ENCODE measurements at regions not wholly inside any gene's neighbourhood (a gene's known extent, or its start where the extent isn't known, plus 50 kb on each side); places are given as distances from the start of the nearest gene placed in this dataset.

DNA sequence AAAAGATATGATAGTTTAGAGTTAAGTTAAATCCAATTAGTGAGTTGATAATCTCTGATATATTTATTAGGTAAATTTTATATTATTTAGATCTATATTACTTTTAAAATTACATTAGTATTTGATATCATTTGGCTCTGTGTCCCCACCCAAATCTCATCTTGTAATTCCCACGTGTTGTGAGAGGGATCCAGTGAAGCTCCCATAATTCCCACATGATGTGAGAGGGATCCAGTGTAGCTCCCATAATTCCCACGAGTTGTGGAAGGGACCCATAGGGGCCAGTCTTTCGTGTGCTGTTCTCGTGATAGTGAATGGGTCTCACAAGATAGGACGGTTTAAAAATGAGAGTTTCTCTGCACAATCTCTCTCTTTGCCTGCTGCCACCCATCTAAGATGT is 1183.6 kb downstream of the NSUN3 start:
- H3K9me3 ChIP-seq (replicated peaks in 1 of 3), result no peaks in the 10 kb centered on the region
- WGBS, 4 donors, result 74 to 81% (median 77%) methylated on average over 5 of the region's 5 CpGs
- H3K4me3 ChIP-seq, result no peak overlapping the region
- intact Hi-C loops (cut with DNase I), result no loop called here
- H3K36me3 ChIP-seq (replicated peaks in 1 of 2), result no peaks in the 10 kb centered on the region
- no peak for DNase-seq
- H3K27ac ChIP-seq, result no peak overlapping the region
- TF ChIP-seq, protein P1, sequence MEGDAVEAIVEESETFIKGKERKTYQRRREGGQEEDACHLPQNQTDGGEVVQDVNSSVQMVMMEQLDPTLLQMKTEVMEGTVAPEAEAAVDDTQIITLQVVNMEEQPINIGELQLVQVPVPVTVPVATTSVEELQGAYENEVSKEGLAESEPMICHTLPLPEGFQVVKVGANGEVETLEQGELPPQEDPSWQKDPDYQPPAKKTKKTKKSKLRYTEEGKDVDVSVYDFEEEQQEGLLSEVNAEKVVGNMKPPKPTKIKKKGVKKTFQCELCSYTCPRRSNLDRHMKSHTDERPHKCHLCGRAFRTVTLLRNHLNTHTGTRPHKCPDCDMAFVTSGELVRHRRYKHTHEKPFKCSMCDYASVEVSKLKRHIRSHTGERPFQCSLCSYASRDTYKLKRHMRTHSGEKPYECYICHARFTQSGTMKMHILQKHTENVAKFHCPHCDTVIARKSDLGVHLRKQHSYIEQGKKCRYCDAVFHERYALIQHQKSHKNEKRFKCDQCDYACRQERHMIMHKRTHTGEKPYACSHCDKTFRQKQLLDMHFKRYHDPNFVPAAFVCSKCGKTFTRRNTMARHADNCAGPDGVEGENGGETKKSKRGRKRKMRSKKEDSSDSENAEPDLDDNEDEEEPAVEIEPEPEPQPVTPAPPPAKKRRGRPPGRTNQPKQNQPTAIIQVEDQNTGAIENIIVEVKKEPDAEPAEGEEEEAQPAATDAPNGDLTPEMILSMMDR (IDR thresholded peaks at IDR 0.05), result no peak
- no peak for TF ChIP-seq POLR2A (IDR thresholded peaks at IDR 0.05)
- H3K4me1 ChIP-seq (replicated peaks in 1 of 2), result no peaks in the 10 kb centered on the region
- H3K27me3 ChIP-seq, result no peaks in the 10 kb centered on the region

DNA sequence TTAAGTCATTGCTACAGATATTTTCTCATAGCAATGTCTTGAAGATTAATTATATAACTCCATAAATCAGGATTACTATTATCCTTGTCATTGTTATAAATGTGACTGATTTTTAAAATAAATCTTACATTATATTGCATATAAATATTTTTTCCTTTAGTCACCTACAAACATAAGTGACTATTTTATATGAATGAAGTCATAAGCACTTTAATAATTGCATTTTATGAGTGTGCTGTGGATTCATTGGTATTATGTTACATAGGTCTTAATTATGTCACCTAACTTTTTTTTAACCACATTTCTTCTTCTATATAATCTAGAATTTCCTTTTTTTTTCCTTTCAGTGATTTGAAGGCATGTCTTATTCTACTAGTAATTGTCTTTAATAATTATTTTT is 1191.2 kb downstream of the NSUN3 start:
- Histone ChIP-seq H3K4me1 (replicated peaks in 1 of 2) (no peaks in the 10 kb centered on the region), H3K36me3 (replicated peaks in 1 of 2) (no peaks in the 10 kb centered on the region), H3K27ac (no peak overlapping the region), H3K4me3 (no peak overlapping the region), H3K9me3 (replicated peaks in 1 of 3) (no peaks in the 10 kb centered on the region), H3K27me3 (no peaks in the 10 kb centered on the region)
- intact Hi-C loops (cut with DNase I), result no loop called here
- TF ChIP-seq POLR2A (IDR thresholded peaks at IDR 0.05), result no peak
- TF ChIP-seq, protein P1 (IDR thresholded peaks at IDR 0.05), result no peak
- DNase-seq, result no peak

GRCh38 chr3:95254758-95255157 is 1191.9 kb downstream of the NSUN3 start:
- Histone ChIP-seq H3K27me3 (no peaks in the 10 kb centered on the region), H3K27ac (no peak overlapping the region), H3K9me3 (replicated peaks in 1 of 3) (no peaks in the 10 kb centered on the region), H3K4me3 (no peak overlapping the region), H3K4me1 (replicated peaks in 1 of 2) (no peaks in the 10 kb centered on the region), H3K36me3 (replicated peaks in 1 of 2) (no peaks in the 10 kb centered on the region)
- no peak for DNase-seq
- WGBS, 4 donors, result 78 to 89% (median 82%) methylated on average over 6 of the region's 6 CpGs
- TF ChIP-seq, protein P1 (IDR thresholded peaks at IDR 0.05), result no peak
- TF ChIP-seq POLR2A (IDR thresholded peaks at IDR 0.05), result no peak
- intact Hi-C loops (cut with DNase I), result no loop called here

DNA sequence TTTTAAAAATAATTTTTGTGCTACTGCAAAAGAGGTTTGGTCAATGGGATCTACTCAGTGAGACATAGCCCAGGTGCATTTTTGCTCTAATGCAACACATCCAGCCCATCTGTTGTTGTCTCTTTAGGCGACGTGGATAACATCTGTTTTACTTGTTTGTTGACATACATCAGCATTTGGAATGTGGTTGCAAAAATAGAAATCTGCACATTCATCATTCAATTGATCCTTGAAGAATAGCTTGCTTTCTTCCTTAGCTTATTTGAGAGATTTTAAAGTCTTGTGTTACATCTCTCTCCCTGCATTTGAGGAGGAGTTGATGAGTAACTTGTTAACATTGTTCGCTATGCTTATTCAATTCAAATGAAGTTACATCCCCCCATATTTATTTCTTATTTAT is 1202.3 kb downstream of the NSUN3 start:
- Histone ChIP-seq H3K4me3 (no peak overlapping the region), H3K4me1 (replicated peaks in 1 of 2) (no peaks in the 10 kb centered on the region), H3K9me3 (replicated peaks in 1 of 3) (no peaks in the 10 kb centered on the region), H3K27ac (no peak overlapping the region), H3K36me3 (replicated peaks in 1 of 2) (no peaks in the 10 kb centered on the region), H3K27me3 (no peaks in the 10 kb centered on the region)
- DNase-seq, result no peak
- 59 to 74% (median 66%) methylated on average over 3 of the region's 3 CpGs for WGBS, 4 donors
- no peak for TF ChIP-seq POLR2A (IDR thresholded peaks at IDR 0.05)
- TF ChIP-seq, protein P1 (IDR thresholded peaks at IDR 0.05), result no peak
- intact Hi-C loops (cut with DNase I), result no loop called here
